Nucleus accumbens (tissue), 56 donors: ENCODE measurements at regions not wholly inside any gene's neighbourhood (a gene's known extent, or its start where the extent isn't known, plus 50 kb on each side); places are given as distances from the start of the nearest gene placed in this dataset.
"Not testable (repeated sequence)": the region's sequence is repeated elsewhere in the genome, so short reads cannot be mapped to it uniquely, and the experiment has no call there.

Experiments used
- DNase-seq, 56 donors: peaks; one replicate each; lab custom pipeline; 2025; lab: John Stamatoyannopoulos, UW

DNA sequence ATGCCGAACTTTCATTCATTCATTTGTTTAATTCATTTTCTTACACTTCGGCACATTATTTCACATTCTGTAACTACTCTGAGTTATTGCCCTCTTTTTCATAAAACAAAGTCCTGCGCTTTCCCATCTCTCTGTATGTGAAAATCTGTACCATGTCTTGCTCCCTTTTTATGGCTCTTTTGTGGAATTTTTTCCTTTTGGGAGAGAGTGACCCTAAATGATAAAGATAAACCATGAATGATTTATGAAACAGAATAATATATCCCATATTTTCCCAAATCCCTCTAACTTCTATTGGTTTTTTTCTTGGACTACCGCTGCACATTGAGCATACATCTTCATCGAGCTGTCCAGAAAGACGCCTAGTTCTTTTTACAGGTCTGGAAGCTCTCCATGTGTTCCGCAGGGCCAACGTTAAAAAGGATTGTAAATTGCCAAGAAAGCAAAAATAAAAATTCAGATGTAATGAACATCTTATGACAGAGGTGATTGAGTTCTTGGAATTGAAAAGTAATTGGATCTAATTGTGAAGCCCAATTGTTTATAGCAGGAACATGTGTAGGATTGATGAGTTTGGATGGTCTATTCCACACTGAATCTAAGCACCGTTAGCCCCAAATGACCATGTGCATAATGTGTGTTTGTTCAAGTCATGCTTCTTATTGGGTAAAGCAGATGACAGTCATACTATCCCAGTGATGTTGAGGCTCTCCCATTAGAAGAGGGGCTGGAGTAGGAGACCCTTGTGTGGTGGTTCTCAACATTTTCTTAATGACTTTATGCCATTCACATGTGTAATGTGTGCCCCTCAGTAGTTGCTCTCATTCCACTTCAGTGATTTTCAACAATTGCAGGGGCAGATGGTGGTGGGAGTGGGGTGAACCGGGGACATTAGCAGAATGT, 378.9 kb downstream of the DLEU7 start:
- no peak for DNase-seq

- no peak for DNase-seq
Measured at GRCh38 chr13:50466456-50466855, 377.0 kb downstream of the DLEU7 start.

DNA sequence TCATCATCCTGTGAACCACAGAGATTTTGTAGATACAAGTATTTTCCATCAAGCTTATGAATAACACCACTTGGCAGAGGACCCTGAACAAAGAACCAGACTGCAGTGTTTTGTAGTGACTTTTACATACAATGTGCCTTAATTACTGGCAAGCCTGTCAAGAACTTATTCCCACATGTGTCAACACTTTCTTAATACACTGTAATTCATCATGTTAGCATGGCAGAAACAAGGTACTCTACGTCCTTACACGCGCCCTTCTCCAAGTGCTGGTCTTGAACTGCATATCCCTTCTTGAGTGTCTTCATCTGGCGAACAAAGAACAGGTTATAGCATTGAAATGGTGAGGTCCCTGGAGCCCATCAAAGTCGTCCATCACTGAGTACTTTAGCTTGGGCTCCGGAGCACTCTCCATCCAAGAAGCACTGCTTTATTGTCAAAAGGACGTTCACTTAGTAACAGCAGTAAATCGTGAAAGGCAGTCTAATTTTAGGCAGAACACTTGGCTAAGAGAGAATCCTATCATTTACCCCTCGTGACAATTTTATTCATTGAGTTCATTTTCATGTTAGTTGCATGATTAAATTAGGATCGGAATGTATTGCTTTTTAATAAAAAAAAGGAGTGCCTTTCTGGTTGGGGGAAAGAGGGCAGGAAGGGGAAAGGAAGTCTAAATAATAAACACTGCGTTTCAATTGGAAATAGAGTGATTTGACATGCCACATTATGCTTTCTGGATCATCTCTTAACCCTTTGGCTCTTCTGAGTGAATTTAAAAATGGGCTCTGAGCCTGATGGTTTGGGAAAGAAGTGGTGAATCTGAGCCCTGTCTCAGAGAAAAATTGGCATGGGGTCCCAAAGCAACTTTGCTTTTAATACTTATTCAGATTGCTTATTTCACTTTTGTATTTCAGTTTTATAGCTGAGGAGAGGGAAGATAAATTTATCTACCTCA, 376.1 kb downstream of the DLEU7 start:
- DNase-seq: no peak

DNA sequence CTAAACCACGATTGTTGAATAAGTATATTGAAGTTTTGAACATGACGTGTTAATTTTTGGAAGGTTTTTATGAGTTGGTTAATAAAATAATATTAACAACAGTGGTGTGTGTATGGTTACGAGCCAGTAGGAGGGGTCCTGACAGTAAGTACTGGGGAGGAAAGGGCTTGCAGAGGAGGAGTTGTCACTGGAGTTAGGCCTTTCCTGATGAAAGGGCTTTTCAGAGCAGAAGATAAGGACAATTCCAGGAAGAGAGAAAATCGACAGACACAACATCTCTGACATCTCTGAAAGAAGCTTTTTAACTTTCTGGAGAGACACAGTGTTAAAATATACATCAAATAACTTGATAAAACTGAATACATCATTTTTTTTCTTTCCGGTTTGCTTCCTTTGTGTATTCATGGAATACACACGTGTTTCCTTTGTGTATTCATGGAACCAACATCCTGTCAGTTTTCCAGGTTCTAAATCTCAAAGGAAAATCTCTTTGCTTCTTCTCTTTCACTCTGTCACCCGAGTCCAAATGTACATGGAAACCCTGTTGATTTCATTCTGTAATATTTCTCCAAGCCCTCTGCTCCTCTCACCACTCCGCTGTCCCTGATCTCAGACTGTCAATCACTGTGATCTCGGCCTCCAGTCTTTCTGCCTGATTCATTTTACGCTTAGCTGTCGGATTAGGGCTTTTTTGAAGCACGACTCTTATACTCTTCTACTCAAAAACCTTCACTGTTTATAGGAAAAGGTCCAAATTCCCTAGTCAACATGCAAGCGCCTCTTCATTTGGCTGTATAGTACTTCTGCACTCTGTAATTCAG, 374.4 kb downstream of the DLEU7 start:
- DNase-seq: peak in 1 of 56 donors; percentile 6

DNA sequence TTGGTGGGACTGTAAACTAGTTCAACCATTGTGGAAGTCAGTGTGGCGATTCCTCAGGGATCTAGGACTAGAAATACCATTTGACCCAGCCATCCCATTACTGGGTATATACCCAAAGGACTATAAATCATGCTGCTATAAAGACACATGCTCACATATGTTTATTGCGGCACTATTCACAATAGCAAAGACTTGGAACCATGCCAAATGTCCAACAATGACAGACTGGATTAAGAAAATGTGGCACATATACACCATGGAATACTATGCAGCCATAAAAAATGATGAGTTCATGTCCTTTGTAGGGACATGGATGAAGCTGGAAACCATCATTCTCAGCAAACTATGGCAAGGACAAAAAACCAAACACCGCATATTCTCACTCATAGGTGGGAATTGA, 370.4 kb downstream of the DLEU7 start:
- not testable (repeated sequence) for DNase-seq

GRCh38 chr13:50474088-50474662, 369.3 kb downstream of the DLEU7 start:
- no peak for DNase-seq

DNA sequence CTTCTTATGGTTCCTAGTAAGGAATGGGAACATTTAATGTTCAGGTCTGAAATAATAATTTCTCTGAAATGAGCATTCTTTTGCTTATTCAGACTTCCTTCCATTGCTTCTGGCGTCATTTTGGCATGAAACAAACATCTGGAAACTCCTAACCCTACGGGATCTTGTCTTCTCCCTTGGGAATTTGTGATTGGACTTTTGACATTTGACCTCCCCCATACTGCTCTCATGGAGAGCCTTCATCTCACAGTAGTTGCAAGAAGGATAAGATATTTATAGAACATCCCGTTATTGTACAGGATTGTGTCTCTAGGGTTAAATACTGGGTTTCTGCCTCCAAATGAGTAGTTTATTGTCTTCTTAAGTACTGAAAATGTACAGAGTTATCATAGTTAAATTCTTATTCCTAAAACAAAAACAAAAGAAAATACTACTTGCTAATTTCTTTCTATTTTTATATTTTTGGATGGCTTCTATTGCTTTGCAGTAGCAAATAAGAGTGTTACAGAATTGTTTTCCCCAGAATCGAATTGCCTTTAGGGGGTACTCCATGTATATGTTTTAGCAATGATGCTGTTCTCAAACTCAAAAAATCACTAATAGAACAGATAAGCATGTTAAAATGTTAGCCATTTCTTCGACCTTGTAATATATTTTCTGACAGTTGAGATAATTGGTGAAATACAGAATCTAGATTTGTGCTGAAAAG, 366.8 kb downstream of the DLEU7 start:
- DNase-seq: no peak

GRCh38 chr13:50481936-50482335, 361.6 kb downstream of the DLEU7 start:
- DNase-seq: no peak

- DNase-seq: no peak
Measured at GRCh38 chr13:50483416-50483815, 360.1 kb downstream of the DLEU7 start.

- DNase-seq: peak in 22 of 56 donors; percentile 1 to 50 (median 16)
Measured at GRCh38 chr13:50484472-50485113, 358.9 kb downstream of the DLEU7 start.

DNA sequence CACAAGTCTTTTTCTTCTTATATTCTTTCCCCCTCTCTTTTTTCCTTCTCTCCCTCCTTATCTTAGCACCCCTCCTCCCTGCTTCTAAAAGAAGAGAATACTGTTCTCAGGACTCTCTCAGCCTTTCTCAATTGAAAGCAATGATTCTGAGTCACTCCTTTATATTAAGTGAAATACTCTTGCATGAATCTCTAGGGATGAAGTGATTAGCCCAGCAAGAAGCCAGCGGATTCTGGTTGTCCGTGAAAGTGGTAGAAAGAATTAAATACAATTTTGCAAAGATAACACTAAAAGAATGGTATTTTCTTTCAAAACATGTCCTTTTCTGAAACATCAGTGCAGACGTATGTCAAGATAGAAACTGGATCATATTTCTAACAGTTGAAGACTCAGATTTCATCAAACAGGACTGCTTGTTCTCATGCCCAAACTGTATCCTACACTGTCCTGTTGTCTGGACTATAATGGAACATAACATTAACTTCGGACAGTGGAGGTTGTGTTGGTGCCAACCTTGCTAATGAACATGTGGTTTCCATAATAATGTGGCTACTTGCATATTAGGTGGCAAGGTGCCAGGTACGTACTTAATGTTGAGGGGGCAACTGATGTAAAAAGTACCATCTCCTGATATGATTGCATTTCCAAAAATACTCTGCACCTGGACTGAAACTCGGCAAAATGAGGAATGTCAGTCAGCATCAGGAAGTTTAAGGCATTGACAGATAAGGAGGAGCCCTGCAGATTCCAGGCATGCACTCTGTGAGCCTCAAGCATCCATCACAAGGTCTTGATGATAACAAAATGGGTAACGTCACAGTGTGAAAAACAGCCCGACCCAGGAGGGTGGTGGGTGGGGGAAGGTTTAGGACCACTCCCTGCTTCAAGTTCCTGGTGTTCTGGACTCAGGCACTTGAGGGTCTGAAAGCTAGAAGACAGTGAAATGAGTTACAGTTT, 357.2 kb downstream of the DLEU7 start:
- DNase-seq: peak in 4 of 56 donors; percentile 0 to 6 (median 4)

DNA sequence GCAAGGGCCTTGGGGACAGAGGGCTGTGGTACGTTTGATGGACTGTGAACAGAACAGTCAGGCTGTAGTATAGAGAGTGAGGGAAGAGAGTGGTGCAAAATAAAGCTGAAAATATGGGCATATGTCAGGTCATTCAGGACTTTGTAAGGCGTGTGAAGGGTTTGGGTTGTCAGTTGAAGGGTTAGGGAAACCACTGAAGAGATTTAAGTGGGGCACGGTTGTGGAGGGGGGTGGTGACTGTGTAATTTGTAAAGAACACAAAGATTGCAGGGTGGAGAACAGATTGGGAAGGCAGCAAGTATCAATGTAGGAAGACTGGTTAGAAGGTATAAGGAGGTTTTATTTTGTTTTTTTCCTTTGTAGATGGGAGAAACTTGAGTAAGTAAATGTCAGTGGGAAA, 349.8 kb downstream of the DLEU7 start:
- DNase-seq: no peak

GRCh38 chr13:50494138-50494537, 349.4 kb downstream of the DLEU7 start:
- DNase-seq: no peak

GRCh38 chr13:50503212-50503611, 340.3 kb downstream of the DLEU7 start:
- not testable (repeated sequence) for DNase-seq

- no peak for DNase-seq
Measured at GRCh38 chr13:50509167-50509566, 334.3 kb downstream of the DLEU7 start.

- DNase-seq: no peak
Measured at GRCh38 chr13:50509771-50510441, 333.6 kb downstream of the DLEU7 start.
